Islet of Langerhans (tissue), 1 donor: ENCODE measurements at regions not wholly inside any gene's neighbourhood (a gene's known extent, or its start where the extent isn't known, plus 50 kb on each side); places are given as distances from the start of the nearest gene placed in this dataset.
"Not testable (repeated sequence)": the region's sequence is repeated elsewhere in the genome, so short reads cannot be mapped to it uniquely, and the experiment has no call there.

Experiments used
- FAIRE-seq: peaks from one replicate; lab custom pipeline; 2011; peaks lifted over from hg19 to GRCh38; lab: Jason Lieb, UNC

GRCh38 chr15:62412686-62413085 is 247.6 kb upstream of the C2CD4B start:
- no peak for FAIRE-seq

- FAIRE-seq = no peak
Observed at GRCh38 chr15:62413153-62413552, 248.1 kb upstream of the C2CD4B start.

- no peak for FAIRE-seq
Observed at GRCh38 chr15:62413786-62414185, 248.7 kb upstream of the C2CD4B start.

- FAIRE-seq = no peak
Observed at GRCh38 chr15:62415498-62415897, 250.4 kb upstream of the C2CD4B start.

- FAIRE-seq = no peak
Observed at GRCh38 chr15:62416526-62416925, 251.4 kb upstream of the C2CD4B start.

GRCh38 chr15:62417439-62417838 is 252.4 kb upstream of the C2CD4B start:
- no peak for FAIRE-seq

- FAIRE-seq = not testable (repeated sequence)
Observed at GRCh38 chr15:62418496-62418895, 253.4 kb upstream of the C2CD4B start.

- FAIRE-seq = no peak
Observed at GRCh38 chr15:62419192-62419591, 254.1 kb upstream of the C2CD4B start.

GRCh38 chr15:62420371-62420770 is 255.3 kb upstream of the C2CD4B start:
- FAIRE-seq = not testable (repeated sequence)

- FAIRE-seq = no peak
Observed at GRCh38 chr15:62421289-62421688, 256.2 kb upstream of the C2CD4B start.

- no peak for FAIRE-seq
Observed at GRCh38 chr15:62426387-62426956, 261.4 kb upstream of the C2CD4B start.

GRCh38 chr15:62428259-62428658 is 263.2 kb upstream of the C2CD4B start:
- no peak for FAIRE-seq

- no peak for FAIRE-seq
Observed at GRCh38 chr15:62428851-62429598, 263.9 kb upstream of the C2CD4B start.

- no peak for FAIRE-seq
Observed at GRCh38 chr15:62430056-62430455, 265.0 kb upstream of the C2CD4B start.

GRCh38 chr15:62430552-62430951 is 265.5 kb upstream of the C2CD4B start:
- FAIRE-seq = no peak

GRCh38 chr15:62431008-62431797 is 266.1 kb upstream of the C2CD4B start:
- FAIRE-seq = no peak

GRCh38 chr15:62431817-62432216 is 266.7 kb upstream of the C2CD4B start:
- no peak for FAIRE-seq

GRCh38 chr15:62432702-62433398 is 267.8 kb upstream of the C2CD4B start:
- no peak for FAIRE-seq

GRCh38 chr15:62436235-62436634 is 271.1 kb upstream of the C2CD4B start:
- no peak for FAIRE-seq

GRCh38 chr15:62437753-62438152 is 272.7 kb upstream of the C2CD4B start:
- no peak for FAIRE-seq

GRCh38 chr15:62439543-62440016 is 274.5 kb upstream of the C2CD4B start:
- FAIRE-seq = no peak

- FAIRE-seq = no peak
Observed at GRCh38 chr15:62440362-62441105, 275.4 kb upstream of the C2CD4B start.
